Neural cell (in vitro differentiated cells): ENCODE measurements at regions not wholly inside any gene's neighbourhood (a gene's known extent, or its start where the extent isn't known, plus 50 kb on each side); places are given as distances from the start of the nearest gene placed in this dataset.

Source experiments
- H2AFZ ChIP-seq: fragments of 200-600, 300-800 bp; sonication (generic), shearing (Covaris generic); 2 replicates; pipeline ENCODE4 v1.6.0; 2014; ENCODE audit warnings: low read depth, mild to moderate bottlenecking, antibody characterized with exemption, low read length, moderate library complexity
- H3F3A ChIP-seq: fragments of 200-600 bp; shearing (Covaris generic); 2 replicates; pipeline ENCODE4 v1.6.1; 2016; ENCODE audit warnings: mild to moderate bottlenecking, moderate library complexity, mixed read lengths, antibody characterized with exemption, low read length; ENCODE audit not compliant: insufficient read depth, poor library complexity, severe bottlenecking
- H3K27ac ChIP-seq: fragments of 200-600, 300-800 bp; sonication (generic), shearing (Covaris generic); 2 replicates; pipeline ENCODE4 v1.5.1; 2014; ENCODE audit warnings: mild to moderate bottlenecking, low read length, moderate library complexity
- H3K27me3 ChIP-seq: fragments of 300-800, 200-600 bp; sonication (generic), shearing (Covaris generic); 2 replicates; pipeline ENCODE4 v1.6.0; 2014; ENCODE audit warnings: mild to moderate bottlenecking, low read depth, low read length, moderate library complexity; ENCODE audit not compliant: insufficient read depth
- H3K36me3 ChIP-seq: fragments of 300-800, 200-600 bp; sonication (generic), shearing (Covaris generic); 2 replicates; pipeline ENCODE4 v1.5.1; 2014; ENCODE audit warnings: mild to moderate bottlenecking, antibody characterized with exemption, low read length, moderate library complexity; ENCODE audit not compliant: insufficient read depth
- H3K4me2 ChIP-seq: fragments of 300-800, 200-600 bp; sonication (generic), shearing (Covaris generic); 2 replicates; pipeline ENCODE4 v1.6.0; 2014; ENCODE audit warnings: mild to moderate bottlenecking, low read length
- H3K4me3 ChIP-seq: fragments of 300-800, 200-600 bp; sonication (generic), shearing (Covaris generic); 2 replicates; pipeline ENCODE4 v1.5.1; 2014; ENCODE audit warnings: mild to moderate bottlenecking, low read length, moderate library complexity
- H3K79me2 ChIP-seq: fragments of 200-600 bp; shearing (Covaris generic); replicated peaks from 2 replicates; pipeline ENCODE4 v1.6.0; 2014; ENCODE audit warnings: mild to moderate bottlenecking, low read length, moderate library complexity; ENCODE audit not compliant: insufficient read depth
- H3K9ac ChIP-seq: fragments of 300-800, 200-600 bp; sonication (generic), shearing (Covaris generic); 2 replicates; pipeline ENCODE4 v1.6.1; 2016; ENCODE audit warnings: mild to moderate bottlenecking, low read length, mixed read lengths
- H3K9me2 ChIP-seq: fragments of 200-600 bp; shearing (Covaris generic); 2 replicates; pipeline ENCODE4 v1.6.1; 2016; ENCODE audit warnings: mild to moderate bottlenecking, low read length, mixed read lengths; ENCODE audit not compliant: insufficient read depth
- H3K9me3 ChIP-seq: fragments of 200-600, 300-800 bp; sonication (generic), shearing (Covaris generic); 2 replicates; pipeline ENCODE4 v1.6.1; 2016; ENCODE audit warnings: mild to moderate bottlenecking, mixed run types, low read length, moderate library complexity, mixed read lengths
- H4K20me1 ChIP-seq: fragments of 200-600 bp; shearing (Covaris generic); 2 replicates; pipeline ENCODE4 v1.6.1; 2016; ENCODE audit warnings: mild to moderate bottlenecking, mixed run types; ENCODE audit not compliant: insufficient read depth
- CTCF ChIP-seq: fragments of 450-650 bp; IDR thresholded peaks from 2 replicates; pipeline ENCODE4 v1.5.1; 2014; ENCODE audit warnings: antibody characterized with exemption, mild to moderate bottlenecking, moderate library complexity; ENCODE audit not compliant: poor library complexity, severe bottlenecking
- EP300 ChIP-seq: fragments of 450-650 bp; conservative IDR thresholded peaks from 2 replicates; pipeline ENCODE4 v1.6.1; 2014; ENCODE audit warnings: antibody characterized with exemption, mild to moderate bottlenecking, moderate library complexity; ENCODE audit not compliant: poor library complexity, severe bottlenecking
- EZH2 ChIP-seq: fragments of 200-600, 300-800 bp; shearing (Covaris generic), sonication (generic); IDR thresholded peaks from 2 replicates; pipeline ENCODE4 v1.6.1; 2014; ENCODE audit warnings: antibody characterized with exemption, low read length, borderline replicate concordance, mild to moderate bottlenecking; ENCODE audit not compliant: insufficient read depth, poor library complexity, severe bottlenecking
- MXI1 ChIP-seq: fragments of 450-650 bp; conservative IDR thresholded peaks from 2 replicates; pipeline ENCODE4 v1.6.1; 2014; ENCODE audit warnings: antibody characterized with exemption, mild to moderate bottlenecking; ENCODE audit not compliant: poor library complexity, severe bottlenecking
- POLR2AphosphoS5 ChIP-seq: IDR thresholded peaks from 2 replicates; pipeline ENCODE4 v1.6.1; 2012
- RAD21 ChIP-seq: fragments of 450-650 bp; conservative IDR thresholded peaks from 2 replicates; pipeline ENCODE4 v1.6.1; 2014; ENCODE audit warnings: antibody characterized with exemption, mild to moderate bottlenecking, moderate library complexity
- REST ChIP-seq: IDR thresholded peaks from 2 replicates; pipeline ENCODE4 v1.6.1; 2012; ENCODE audit warnings: borderline replicate concordance
- SMC3 ChIP-seq: fragments of 450-650 bp; conservative IDR thresholded peaks from 2 replicates; pipeline ENCODE4 v1.6.1; 2014; ENCODE audit warnings: antibody characterized with exemption, mild to moderate bottlenecking, moderate library complexity; ENCODE audit not compliant: poor library complexity
- TAF1 ChIP-seq: IDR thresholded peaks from 2 replicates; pipeline ENCODE4 v1.6.1; 2012; ENCODE audit warnings: low read depth

- Histone ChIP-seq H3K36me3 (no peaks in the 10 kb centered on the region), H3K4me3 (no peak overlapping the region), H3K27ac (no peak overlapping the region), H3F3A (no peaks in the 10 kb centered on the region), H3K4me2 (no peak overlapping the region), H4K20me1 (no peaks in the 10 kb centered on the region), H3K9ac (no peak overlapping the region), H2AFZ (no peak overlapping the region), H3K9me3 (no peaks in the 10 kb centered on the region), H3K9me2 (no peaks in the 10 kb centered on the region), H3K27me3 (no peaks in the 10 kb centered on the region), H3K79me2 (no peaks in the 10 kb centered on the region)
- TF ChIP-seq EP300 (no peak), SMC3 (no peak), RAD21 (no peak), POLR2AphosphoS5 (no peak), REST (no peak), MXI1 (no peak), TAF1 (no peak), CTCF (no peak), EZH2 (no peak)
Observed at GRCh38 chr11:109749476-109749875, 327.5 kb downstream of the C11orf87 start.

- TF ChIP-seq POLR2AphosphoS5 (no peak), EP300 (no peak), EZH2 (no peak), CTCF (no peak), REST (no peak)
- Histone ChIP-seq H4K20me1 (no peaks in the 10 kb centered on the region), H3F3A (no peaks in the 10 kb centered on the region), H2AFZ (no peak overlapping the region), H3K27me3 (no peaks in the 10 kb centered on the region), H3K9me3 (no peaks in the 10 kb centered on the region), H3K36me3 (no peaks in the 10 kb centered on the region), H3K79me2 (no peaks in the 10 kb centered on the region), H3K9me2 (no peaks in the 10 kb centered on the region), H3K4me3 (no peak overlapping the region), H3K27ac (no peak overlapping the region), H3K9ac (no peak overlapping the region), H3K4me2 (no peak overlapping the region)
Observed at GRCh38 chr11:109750964-109751363, 329.0 kb downstream of the C11orf87 start.
